GM18502 (cell line): ENCODE measurements at regions not wholly inside any gene's neighbourhood (a gene's known extent, or its start where the extent isn't known, plus 50 kb on each side); places are given as distances from the start of the nearest gene placed in this dataset.

Source experiments
- ATAC-seq: cut with Tn5 transposase; IDR thresholded peaks from one replicate; pipeline ENCODE4 v1.9.1; 2021; ENCODE audit warnings: mild to moderate bottlenecking; ENCODE audit not compliant: unreplicated experiment, poor library complexity

DNA sequence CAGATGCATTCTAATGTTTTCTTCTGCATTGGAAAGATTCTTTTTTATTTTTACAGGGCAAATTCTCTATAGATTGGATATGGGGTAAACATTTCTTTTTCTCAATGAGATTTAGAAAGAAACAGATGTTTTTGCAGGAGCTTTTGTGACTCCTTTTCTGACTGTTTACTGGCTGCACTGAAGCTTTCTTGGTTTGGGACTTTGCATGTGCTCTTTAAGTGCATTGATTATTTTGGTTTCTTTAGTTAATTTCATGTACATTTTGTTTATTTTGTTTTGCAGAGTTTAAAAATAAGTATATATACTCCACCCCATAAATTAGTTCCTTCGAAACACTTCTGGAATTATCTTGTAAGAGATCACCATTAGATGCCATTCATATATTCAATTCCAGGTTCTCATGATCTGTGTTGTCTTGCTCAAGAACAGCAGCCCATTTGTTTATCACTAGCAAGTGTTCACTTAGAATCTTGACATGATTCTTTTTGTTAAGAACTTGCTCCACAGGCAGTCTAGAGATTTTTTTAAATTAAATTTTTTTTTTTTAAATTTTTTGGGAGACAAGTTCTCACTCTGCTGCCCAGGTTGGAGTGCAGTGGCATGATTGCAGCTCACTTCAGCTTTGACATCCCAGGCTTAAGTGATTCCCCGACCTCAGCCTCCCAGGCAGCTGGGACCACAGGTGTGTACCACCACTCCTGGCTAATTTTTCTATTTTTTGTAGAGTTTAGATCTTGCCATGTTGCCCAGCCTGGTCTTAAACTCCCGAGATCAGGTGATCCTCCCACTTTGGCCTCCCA lies 233.7 kb downstream of the MYCN start:
- no peak for ATAC-seq

DNA sequence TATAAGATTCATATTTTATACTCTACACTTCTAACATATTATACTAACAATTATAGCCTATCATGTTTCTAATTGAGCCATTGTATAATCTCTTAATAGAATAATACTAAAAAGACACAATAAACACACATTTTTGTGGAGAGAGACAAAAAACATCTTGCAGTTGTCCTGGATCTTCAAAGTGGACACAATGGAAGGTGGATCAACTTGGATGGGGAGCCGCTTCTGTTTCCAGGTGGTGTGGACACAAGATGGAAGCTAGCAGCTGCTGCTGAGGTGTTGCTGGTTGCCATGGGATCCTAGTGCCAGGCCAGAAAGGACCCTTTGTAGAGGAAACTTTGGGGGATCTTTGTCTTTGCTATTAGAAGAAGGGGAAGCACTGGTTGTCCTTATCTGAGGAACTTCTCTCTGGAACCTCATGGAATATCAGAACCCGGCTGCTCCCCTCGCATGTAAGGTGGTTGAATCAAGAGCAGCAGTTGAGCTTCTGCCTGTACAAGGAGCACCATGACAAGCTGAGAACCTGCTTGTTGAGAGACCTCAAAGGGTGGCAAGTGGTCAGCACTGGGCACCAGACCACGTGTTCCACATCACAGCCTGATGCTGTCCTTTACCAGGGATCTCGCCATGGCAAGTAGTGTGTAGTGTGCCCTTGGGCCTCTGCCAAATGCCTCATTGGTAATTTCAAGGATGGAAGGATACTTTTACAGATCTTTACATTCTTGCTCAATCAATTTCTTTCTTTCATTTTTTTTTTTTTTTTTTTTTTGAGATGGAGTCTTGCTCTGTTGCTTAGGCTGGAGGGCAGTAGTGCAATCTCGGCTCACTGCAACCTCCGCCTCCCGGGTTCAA lies 232.2 kb downstream of the MYCN start:
- ATAC-seq, result no peak

DNA sequence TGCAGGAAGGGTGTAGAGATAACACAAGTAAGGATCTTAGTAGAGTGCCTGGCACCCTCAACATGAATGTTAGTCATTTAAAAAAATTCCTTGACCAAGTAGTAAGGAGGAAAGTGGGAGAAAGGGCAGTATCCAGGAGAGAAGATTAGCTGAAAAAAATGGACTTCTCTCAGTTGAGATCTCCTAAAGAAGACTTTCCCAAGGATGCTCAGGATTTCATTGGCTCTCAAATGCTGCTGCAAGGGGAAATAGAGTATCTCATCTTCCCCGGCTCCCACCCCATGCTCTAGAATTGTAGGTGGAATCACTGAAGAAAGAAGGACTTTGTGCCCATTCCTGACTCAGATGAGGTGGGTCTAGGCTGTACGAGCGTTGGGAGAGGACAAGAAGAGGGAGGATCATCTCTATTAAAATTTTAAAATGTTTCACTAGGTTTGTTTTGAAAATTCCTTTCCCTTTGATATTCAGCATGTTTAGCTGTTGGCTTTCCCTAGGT lies 231.1 kb downstream of the MYCN start:
- no peak for ATAC-seq

DNA sequence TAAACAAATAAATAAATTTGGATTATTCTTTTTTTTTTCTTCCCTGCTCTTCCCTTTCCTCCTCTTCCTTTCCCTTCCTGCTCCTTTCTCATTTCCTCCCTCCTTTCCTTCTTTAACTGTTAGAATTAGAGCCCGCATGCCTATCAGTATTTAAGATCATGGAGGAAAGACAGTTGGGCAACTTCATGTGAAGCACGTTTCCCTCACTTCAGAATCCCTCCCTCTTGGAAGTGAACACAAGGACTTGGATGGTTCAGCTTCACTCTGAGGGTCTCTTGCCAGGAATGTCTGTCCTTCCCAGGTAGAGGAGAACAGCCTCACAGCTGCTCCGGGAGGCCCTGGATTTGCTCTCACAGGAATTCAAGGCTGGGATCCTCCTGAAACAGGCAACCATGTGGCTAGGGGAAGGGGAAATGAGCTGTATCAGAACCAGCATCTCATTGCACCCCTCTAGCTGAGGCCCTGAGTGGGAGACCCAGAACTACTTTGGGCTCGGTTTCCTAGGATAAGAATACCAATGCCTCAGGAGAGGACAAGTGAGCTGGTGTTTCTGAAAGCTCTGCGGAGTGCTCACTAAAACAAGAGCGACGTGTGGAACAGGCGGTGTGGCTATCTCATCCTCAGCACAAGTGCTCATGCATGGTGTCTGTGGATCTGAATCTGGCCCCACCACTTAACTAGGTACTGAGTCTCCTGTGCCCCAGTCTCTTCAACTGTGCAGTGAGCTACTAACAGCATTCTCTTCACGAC lies 230.5 kb downstream of the MYCN start:
- no peak for ATAC-seq

DNA sequence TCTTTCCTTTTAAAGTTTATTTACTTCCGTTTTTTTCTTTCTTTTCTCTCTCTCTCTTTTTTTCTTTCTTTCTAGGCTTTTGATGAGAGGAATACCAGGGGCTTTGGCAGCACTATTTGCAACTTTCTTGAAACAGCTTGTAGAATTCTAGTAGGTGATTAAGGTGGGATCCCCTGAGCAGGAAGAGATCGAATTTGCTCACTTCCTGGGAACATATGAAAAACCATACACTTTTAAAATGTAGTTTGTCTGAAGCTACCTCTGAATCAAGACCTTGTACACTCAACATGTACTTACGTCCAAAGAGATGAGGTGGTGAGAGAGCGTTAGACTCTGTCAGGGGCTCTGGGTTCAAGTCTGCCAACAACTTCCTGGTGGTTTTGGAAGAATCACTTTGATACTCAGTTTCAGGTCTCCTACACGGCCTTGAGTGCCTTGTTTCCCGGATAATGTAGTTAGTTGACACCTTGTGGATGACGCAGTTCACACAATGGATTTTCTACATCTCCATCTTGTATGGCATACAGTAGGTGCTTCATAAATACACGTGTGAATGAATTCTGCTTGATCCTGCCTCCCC lies 229.1 kb downstream of the MYCN start:
- ATAC-seq, result no peak

DNA sequence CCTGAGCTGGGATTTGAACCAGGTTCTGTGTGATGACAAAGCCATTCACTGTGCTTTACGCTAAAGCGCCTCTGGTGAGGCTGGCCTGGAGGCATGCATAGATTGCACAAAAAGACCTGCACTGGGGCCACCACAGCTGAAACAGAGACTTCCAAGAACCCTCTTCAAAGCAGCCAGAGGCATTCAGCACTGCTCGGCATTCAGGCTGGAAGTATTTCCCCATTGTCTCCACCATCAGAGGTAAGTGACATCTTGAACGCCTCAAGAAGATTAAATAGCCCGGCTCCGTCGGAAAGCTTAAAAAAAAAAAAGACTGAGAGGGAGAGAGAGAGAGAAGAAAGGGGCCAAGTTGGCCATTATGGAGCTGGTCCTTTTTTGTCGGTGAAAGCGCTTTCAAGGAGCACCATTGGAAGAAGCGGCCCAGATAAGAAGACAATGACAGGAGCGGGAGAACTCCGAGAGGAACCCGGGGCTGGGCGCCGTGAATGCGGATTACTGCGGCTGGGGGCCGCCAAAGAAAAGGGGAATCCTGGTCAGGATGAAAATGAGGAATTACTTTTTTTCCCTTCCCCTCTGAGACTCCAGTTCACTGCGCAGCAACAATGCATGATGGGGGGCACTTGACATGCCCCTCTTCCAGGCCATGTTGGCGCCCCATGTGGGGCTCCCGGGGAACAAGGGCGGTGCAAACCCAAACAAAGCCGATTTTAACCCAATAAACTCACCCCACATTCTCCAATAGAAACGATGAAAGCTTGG lies 228.3 kb downstream of the MYCN start:
- ATAC-seq, result no peak

DNA sequence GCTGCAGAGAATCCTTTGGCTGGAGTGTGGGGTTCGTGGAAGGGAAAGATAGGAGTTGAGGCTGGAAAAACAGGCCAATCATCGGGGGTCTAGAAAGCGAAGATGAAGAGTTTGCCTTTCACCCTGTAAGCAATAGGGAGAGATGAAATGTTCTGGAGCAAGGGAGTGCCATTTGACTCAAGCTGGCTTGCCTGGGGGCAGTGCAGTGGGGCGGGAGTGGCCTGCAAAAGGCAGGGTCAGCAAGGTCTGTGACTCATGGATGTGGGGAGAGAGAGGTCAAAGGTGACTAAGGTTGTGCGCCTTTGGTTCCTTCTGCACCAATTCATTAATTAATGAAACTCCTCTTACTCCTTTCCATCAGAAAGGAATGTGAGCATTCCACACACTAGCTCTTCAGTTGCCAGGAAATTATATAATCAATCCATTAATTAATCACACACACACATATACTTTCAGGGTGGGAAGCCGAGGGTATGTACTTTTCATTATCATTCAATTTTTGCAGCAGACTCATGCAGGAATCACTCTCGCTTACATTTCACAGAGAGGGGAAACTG lies 227.6 kb downstream of the MYCN start:
- ATAC-seq, result no peak

DNA sequence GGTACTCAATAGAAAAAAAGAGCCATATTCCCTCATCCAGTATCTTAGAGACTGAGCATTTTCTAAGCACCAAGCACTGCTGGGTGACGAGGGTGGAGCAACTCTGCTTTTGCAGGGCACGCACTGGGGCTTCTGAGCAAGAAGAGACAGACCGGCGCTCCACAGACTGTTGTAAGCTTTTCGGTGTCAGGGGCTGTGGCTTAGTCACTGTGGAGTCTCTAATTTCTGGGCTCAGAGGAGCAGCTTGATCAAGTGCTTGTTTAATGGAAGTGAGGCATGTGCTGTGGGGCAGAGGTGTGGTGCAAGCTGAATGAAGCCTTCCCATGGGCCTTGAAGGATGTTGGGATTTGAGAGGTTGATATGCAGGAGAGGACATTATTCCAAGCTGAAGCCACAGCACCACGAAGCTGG lies 227.1 kb downstream of the MYCN start:
- no peak for ATAC-seq

DNA sequence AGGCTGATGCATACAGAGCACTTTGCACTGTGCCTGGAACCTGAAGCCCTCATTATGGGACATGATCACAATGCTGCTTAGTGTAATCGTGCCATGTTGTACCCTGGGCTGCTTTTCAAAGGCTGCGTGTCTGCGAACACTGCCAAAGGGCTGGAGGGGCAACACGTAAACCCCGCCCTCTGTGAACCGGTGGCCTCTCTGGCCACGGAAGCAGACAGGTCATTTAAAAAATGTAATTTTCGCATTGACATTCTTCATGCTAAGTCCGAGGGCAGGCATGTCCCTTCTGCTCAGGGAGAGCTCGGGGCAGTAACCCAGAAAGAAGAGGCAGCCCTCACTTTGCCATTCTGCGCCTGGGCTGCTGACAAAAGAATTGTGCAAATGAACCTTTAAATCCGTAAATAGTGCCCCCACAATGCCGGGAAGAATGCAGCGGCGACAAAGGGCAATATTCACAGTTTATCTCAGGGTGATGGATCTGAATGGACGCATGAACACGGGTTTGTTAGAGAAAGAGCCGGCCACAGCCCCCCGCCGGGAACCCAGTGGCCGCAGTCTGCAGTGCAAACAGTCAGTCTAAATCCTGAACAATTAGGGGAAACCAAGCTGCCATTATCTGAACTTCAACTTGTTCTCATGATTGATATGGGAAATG lies 226.1 kb downstream of the MYCN start:
- ATAC-seq, result no peak

DNA sequence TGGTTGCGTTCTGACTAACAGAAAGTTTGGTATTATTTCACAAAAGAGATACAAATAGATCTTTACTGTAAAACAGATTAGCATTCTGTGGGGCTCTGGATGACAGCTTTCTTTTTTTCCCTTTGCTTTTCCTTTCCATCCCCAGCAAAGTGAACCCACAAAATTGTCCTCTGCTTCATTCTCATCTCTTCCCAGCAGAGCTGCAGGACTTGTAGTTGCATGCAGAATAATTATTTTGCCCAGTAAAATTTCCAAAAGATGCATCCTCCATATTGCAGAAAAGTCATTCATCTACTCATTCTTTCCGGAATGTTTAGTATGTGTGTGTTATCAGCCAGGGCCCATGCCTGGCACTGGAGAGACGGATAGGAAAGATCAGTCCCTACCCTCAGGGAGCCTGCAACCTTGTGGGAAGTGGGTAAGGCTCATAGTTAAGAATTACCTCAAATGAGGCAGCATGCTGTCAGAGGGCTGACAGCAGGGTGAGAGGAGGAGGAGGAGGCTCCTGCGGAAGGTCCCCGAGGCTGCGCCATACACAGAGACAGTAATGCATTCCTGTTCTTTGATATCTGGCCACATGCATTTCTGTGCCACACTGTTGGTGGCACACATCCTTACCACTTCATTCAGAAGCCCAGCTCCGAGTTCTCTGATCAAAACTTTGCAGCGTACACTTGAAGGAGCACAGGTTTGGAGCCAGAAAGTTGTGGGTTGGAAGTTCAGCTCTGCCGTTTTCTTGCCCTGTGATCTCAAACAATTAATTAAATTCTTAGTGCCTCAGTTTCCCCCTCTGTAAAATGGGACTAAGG lies 225.4 kb downstream of the MYCN start:
- no peak for ATAC-seq

DNA sequence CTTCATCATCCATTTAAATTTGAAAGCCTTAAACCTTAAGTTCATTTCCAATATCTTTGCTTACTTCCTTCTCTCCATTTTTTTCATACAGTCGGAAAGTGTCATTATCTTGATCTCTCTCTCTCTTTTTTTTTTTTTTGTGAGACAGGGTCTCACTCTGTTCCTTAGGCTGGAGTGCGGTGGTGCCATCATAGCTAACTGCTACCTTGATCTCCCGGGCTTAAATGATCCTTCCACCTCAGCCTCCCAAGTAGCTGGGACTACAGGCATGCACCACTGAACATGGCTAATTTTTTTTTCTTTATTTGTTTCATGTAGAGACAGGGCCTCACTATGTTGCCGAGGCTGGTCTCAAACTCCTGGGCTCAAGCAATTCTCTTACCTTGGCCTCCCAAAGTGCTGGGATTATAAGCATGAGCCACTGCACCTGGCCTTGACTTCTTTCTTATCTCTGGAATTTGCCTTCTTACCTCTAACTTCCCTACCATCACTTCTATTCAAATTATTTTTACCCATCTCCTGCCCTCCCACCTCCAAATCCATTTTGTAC lies 222.2 kb downstream of the MYCN start:
- ATAC-seq, result no peak

DNA sequence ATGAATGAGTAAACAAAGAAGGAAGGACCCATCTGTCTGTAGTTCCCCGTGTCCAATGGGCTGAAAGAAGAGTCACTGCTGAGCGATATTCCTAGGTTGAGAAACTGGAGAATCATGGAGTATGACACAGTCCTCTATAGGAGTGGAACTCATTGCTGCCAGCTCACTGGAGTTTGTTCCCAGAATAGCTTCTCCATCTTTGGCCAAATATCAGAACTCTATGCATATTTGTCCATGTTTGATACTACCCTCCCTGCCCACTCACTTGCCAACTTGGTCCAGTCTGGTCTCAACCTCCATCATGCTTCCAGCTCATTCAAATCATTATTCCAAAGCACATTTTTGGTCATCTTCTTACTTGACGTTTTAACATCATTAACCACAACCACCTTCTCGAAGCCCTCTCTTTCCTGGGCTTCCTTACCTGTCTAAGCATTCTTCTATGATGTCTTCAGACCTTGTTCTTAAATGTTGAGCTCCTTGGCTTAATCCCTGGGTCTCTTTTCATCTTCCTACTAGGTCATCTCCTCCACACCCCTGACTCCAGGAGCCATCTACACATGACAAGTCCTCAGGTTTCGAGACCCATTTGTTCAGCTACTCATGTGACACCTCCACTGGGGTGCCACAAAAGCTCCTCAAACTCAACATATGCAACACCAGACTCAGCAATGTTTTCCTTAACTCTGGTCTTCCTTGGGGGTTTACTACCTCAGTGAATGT lies 221.6 kb downstream of the MYCN start:
- ATAC-seq, result no peak

DNA sequence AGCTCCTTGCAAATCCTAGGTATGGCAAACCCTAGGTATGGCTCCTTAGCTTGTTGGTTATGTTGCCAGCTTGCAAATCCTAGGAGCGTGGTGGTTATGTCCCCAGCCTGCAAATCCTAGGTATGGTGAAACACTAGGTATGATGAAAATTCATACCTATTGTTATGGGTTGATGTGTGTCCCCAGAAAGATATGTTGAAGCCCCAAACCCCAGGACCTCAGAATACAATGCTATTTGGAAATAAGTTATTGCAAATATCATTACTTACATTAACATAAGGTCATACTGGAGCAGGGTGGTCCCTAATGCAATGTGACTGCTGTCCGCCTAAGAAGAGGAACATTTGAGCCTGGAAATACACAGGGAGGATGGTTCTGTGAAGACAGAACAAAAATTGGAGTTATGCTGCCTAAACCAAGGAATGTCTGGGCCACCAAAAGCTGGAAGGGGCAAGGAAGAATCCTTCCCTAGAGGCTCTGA lies 220.8 kb downstream of the MYCN start:
- no peak for ATAC-seq

DNA sequence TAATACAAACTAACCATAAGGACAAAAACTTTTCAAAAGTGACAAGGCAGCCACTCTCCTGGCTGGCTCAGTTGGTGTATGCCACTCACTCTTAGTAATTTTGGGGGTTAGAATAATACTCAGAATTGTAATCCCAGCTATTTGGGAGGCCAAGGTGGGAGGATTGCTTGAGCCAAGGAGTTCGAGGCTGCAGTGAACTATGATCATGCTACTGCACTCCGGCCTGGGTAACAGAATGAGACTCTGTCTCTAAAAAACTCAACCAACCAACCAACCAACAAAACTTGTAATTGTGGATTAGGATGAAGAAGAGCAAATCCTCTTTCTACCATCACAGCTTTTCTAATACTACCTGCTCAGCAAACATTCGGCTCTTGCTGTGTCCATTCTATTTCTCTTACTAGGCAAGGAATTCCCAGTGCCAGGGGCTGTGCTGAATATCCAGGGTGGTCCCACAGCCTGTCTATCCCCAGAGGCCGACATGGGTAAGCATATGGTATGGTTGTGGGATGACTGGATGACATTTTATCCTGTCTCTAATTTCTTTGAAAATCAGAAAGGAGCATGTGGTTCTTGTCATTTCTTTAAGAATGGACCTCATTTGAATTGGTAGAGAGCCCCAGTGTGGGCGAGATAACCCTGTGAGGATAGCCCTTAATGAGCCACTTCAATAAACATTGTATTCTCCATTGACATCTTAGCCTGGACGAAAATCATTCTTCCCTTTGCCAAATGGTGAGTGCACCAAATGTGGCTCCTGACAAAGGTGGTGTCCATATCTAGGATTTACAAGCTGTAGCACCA lies 220.1 kb downstream of the MYCN start:
- ATAC-seq, result no peak

DNA sequence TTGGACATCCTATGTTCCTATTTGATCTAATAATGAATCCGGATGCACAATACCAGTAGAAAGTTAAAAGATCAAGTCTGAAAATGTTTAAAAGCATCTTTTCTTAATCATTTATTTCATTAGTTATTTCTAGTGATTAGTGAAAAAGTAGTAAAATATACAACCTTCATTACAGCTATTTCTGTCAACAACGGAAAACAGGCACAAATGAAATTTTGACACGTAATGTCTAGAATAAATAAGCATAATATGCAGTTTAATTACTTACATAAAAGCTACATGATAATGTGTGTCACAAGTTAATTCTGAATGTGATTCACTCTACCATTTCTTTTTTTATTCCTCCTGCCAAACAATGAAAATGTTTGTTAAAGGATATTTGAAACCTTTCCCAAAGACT lies 216.1 kb downstream of the MYCN start:
- no peak for ATAC-seq

DNA sequence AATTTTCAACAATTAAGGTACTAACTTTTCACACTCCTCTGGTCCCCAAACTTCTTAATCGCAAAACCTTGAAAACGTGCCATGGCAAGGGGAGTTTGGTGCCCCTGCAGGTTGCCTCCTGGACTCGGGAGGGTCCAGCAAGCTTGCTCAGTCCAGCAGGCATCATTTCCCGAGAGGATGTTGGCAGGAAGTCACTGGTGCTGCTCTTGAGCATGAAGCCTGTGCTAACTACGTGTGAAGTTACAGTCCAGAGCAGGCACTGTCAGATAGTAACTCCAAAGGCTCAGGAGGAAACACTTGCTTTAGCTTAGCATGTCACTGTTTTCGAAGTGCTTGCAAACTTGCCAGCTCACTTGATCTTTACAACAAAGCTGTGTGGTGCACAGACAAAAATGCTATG lies 215.4 kb downstream of the MYCN start:
- ATAC-seq, result no peak
